Stimulated activated naive B cell treated with anti-CD40 and anti-IgM and Interleukin-4, amounts not matched to agents 10 μg/mL and 1 μg/mL and 100 μg/mL, for 72 hours (primary cell): ENCODE measurements at regions not wholly inside any gene's neighbourhood (a gene's known extent, or its start where the extent isn't known, plus 50 kb on each side); places are given as distances from the start of the nearest gene placed in this dataset.

Experiments
- ATAC-seq, 2 donors: fragments of 150-1000 bp; cut with Tn5 transposase; replicated peaks; 2 replicates each; pipeline ENCODE4 v1.10.0; 2021; ENCODE audit warnings: moderate library complexity in 1 of 2
- DNase-seq: peaks from one replicate; pipeline ENCODE4 v3.0.0; 2021
- H3K27ac Mint-ChIP-seq: one replicate; pipeline ENCODE4 v1.8.0; 2022; ENCODE audit warnings: mild to moderate bottlenecking, mixed read lengths
- H3K27me3 Mint-ChIP-seq, 2 donors: one replicate each; pipeline ENCODE4 v1.8.0; 2022; ENCODE audit warnings: mixed read lengths in 2 of 2
- H3K36me3 Mint-ChIP-seq, 2 donors: one replicate each; pipeline ENCODE4 v1.8.0; 2022; ENCODE audit warnings: mixed read lengths in 2 of 2, mild to moderate bottlenecking in 1 of 2
- H3K4me1 Mint-ChIP-seq, 2 donors: one replicate each; pipeline ENCODE4 v1.8.0; 2022; ENCODE audit warnings: mixed read lengths in 2 of 2, mild to moderate bottlenecking in 1 of 2
- H3K4me3 Mint-ChIP-seq, 2 donors: one replicate each; pipeline ENCODE4 v1.8.0; 2022; ENCODE audit warnings: mild to moderate bottlenecking in 2 of 2, mixed read lengths in 2 of 2, moderate library complexity in 1 of 2
- H3K9me3 Mint-ChIP-seq, 2 donors: one replicate each; pipeline ENCODE4 v1.8.0; 2022; ENCODE audit warnings: mixed read lengths in 2 of 2, mild to moderate bottlenecking in 1 of 2

DNA sequence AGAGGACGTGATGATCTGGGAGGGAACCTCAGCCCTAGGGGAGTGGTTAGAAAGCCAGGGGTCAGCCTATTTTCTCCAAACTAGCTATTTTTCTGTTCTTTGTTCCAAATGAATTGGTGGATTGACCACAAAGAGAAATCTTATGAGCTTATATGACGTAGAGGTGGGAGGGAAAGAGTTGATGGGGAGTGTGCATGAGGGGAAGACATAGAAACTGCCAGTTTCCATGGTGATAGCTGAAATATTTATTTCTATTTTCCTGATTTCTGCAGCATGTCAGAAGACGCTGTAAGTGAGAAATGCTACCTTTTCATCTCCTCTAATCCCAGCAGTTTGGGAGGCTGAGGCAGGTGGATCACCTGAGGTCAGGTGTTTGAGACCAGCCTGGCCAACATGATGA lies 51.4 kb upstream of the CISTR start:
- H3K4me3 Mint-ChIP-seq: no peak overlapping the region
- H3K4me1 Mint-ChIP-seq: no peaks in the 10 kb centered on the region
- no peaks in the 10 kb centered on the region for H3K36me3 Mint-ChIP-seq
- no peak overlapping the region for H3K27ac Mint-ChIP-seq
- ATAC-seq: no peak
- DNase-seq: no peak
- peaks cover 48 to 54% of the 10 kb centered on the region in 2 donors for H3K27me3 Mint-ChIP-seq
- H3K9me3 Mint-ChIP-seq: no peaks in the 10 kb centered on the region

DNA sequence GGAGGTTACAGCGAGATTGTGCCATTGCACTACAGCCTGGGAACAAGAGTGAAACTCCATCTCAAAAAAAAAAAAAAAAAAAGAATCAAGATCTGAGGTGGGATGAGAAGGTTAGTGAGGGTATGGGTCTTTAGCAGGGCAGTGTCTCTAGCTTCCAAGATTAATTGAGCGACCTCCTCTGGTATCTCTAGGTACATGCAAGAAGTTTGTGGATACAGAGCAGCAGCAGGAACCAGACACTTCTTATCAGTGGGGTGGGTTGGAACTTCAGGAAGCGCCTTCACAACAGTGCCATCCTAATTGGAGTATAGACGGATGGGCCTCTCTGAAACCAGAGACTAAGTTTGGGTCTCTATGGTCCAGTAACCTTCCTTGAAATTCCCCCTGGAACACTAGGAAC lies 51.9 kb upstream of the CISTR start:
- Mint-ChIP-seq H3K4me3 (no peak overlapping the region), H3K36me3 (no peaks in the 10 kb centered on the region), H3K27ac (no peak overlapping the region), H3K9me3 (no peaks in the 10 kb centered on the region), H3K27me3 (peaks cover 48 to 54% of the 10 kb centered on the region in 2 donors), H3K4me1 (no peaks in the 10 kb centered on the region)
- DNase-seq (no peak), ATAC-seq (no peak)

DNA sequence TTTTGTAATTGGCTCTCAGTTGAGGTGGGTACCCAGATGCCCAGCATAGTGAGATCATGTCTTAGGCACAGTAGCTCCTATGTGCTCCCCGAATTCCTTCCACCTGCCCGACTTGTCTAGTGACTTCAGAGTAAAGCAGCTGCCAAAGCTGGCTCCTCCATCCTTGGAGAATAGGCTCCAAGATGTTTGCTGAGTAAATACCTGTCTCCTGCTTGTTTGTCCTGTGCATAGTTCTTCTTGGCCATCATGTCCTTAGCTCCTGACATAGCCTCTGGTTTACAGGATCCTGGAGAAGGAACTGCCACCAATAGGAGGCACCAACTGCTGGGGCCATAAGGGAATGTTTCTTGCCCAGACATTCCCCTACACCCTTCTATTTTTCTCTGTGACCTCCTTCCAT lies 52.6 kb upstream of the CISTR start:
- Mint-ChIP-seq H3K36me3 (no peaks in the 10 kb centered on the region), H3K9me3 (no peaks in the 10 kb centered on the region), H3K4me1 (no peaks in the 10 kb centered on the region), H3K4me3 (no peak overlapping the region), H3K27ac (no peak overlapping the region), H3K27me3 (peaks cover 41 to 48% of the 10 kb centered on the region in 2 donors)
- no peak for DNase-seq
- ATAC-seq: no peak

DNA sequence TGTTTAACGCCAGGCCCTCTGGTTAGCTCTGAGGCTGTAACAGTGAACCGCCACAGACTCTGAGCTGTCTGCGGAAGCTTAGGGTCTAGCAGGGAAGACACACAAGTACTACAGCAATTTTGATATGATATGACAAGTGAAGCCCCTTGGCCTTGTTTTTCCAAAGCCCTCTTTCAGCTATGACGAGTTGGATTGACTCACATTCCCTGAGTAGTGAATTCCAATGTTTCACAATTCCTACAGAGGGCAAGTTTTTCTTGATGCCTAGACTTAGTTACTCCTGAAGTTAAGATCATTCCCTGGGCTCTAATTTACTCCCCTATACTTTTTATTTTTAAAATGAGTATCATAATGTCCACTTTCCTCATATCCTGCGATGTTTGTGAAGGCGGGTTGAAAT lies 53.3 kb upstream of the CISTR start:
- no peak for DNase-seq
- Mint-ChIP-seq H3K27me3 (peaks cover 38 to 47% of the 10 kb centered on the region in 2 donors), H3K4me1 (no peaks in the 10 kb centered on the region), H3K27ac (no peak overlapping the region), H3K36me3 (no peaks in the 10 kb centered on the region), H3K9me3 (no peaks in the 10 kb centered on the region), H3K4me3 (no peak overlapping the region)
- ATAC-seq: no peak

DNA sequence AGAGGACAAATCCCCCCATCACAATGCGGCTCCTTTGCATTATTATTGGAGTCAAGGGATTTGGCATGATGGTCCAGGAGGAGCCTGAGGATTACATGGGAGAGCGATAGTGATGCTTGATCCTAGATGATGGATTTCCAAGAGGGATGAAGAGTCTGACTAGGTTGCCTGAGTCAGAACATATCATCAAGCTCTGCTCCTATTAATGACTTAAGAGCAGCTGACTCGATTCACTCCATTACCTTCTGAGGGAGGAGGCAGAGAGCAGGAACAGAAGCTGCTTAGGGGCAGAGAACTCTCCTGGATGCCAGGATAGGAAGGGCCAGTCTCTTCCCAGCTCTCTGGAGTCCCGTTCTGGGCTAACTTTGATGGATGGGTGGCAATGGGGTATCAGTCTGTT lies 54.0 kb upstream of the CISTR start:
- no peak for ATAC-seq
- no peak for DNase-seq
- no peaks in the 10 kb centered on the region for H3K9me3 Mint-ChIP-seq
- H3K4me3 Mint-ChIP-seq: no peak overlapping the region
- peaks cover 35 to 43% of the 10 kb centered on the region in 2 donors for H3K27me3 Mint-ChIP-seq
- H3K36me3 Mint-ChIP-seq: no peaks in the 10 kb centered on the region
- H3K27ac Mint-ChIP-seq: no peak overlapping the region
- no peaks in the 10 kb centered on the region for H3K4me1 Mint-ChIP-seq

DNA sequence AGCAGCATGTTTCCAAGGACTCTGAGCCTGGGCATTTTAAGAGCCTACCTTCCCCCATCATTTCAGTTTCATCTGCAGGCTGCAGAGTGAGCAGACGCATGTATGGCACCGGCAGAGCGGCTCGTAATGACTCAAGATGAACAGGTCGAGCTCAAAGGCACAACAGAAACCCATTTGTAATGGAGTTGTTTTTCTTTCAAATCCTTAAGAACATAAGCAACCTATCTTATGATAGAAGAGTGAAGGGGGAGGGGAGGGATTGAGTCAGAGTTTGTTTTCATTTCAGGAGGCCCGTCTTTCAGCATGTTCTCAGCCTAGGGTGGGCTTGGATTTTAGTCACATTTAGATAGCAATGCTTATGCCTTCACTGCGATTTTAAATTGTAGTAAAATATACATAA lies 54.9 kb upstream of the CISTR start:
- no peaks in the 10 kb centered on the region for H3K4me1 Mint-ChIP-seq
- no peak overlapping the region for H3K4me3 Mint-ChIP-seq
- peaks cover 26 to 36% of the 10 kb centered on the region in 2 donors for H3K27me3 Mint-ChIP-seq
- DNase-seq: no peak
- no peaks in the 10 kb centered on the region for H3K9me3 Mint-ChIP-seq
- ATAC-seq: no peak
- no peaks in the 10 kb centered on the region for H3K36me3 Mint-ChIP-seq
- H3K27ac Mint-ChIP-seq: no peak overlapping the region

DNA sequence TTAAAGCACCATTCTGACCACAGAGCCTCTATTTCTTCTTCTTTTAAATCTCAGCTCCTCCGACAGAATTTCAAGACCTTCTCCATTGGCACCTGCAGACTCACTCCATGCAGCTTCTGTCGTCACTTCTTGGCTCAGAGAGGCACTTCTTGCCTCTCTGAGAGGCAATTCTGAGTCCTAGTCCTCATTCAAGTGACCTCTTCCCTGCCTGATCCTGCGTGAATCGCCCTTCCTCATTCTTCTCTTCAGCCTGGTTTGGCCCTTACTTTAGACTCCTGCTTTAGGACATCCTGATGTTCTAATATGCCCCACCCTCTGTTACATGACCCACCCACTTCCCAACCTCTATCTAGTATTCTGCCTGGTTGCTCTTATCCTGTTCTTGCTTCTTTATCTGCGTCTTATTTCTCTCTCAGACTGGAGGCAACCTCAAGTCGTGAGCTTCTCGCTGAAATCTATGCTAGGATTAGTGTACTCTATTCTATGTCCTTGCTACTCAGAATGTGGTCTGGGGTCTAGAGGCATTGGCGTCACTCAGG lies 55.6 kb upstream of the CISTR start:
- peaks cover 23 to 35% of the 10 kb centered on the region in 2 donors for H3K27me3 Mint-ChIP-seq
- H3K36me3 Mint-ChIP-seq: no peaks in the 10 kb centered on the region
- ATAC-seq (no peak), DNase-seq (no peak)
- H3K4me3 Mint-ChIP-seq: no peak overlapping the region
- no peak overlapping the region for H3K27ac Mint-ChIP-seq
- H3K9me3 Mint-ChIP-seq: no peaks in the 10 kb centered on the region
- H3K4me1 Mint-ChIP-seq: no peaks in the 10 kb centered on the region

DNA sequence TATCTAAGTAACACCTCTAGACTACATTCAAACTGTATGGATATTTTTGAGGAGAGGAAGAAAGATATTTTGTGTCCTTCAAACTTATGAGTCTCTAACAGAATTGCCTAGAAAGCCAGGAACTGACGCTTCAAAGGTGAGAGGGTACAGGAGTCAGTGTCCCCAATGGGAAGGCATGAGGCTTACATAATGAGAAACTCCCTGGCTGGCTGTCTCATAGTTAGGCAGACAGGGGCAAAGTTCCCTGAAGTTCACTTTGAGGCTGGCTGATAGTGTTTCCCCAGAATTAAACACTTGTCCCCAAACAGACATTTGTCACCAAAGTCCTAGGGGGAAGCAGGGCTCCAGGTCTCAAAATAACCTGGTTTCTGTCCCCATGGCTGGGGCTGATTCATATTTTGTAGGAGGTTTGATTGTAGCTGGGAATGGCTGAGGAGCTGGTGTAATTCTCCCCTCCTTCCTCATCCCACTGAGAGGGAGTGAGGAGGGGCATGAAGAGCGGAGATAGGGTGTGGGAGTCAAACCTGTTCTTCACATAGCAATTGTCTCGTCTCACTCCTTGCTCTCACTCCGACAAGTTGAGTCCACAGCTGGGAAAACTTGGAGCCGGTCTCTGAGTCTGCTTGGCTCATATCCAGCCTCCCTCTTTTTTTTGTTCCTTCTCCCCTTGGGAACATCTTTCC lies 56.4 kb upstream of the CISTR start:
- Mint-ChIP-seq H3K36me3 (no peaks in the 10 kb centered on the region), H3K4me3 (no peak overlapping the region), H3K9me3 (no peaks in the 10 kb centered on the region), H3K27me3 (peaks cover 15 to 27% of the 10 kb centered on the region in 2 donors), H3K4me1 (no peaks in the 10 kb centered on the region), H3K27ac (no peak overlapping the region)
- DNase-seq: no peak
- no peak for ATAC-seq

DNA sequence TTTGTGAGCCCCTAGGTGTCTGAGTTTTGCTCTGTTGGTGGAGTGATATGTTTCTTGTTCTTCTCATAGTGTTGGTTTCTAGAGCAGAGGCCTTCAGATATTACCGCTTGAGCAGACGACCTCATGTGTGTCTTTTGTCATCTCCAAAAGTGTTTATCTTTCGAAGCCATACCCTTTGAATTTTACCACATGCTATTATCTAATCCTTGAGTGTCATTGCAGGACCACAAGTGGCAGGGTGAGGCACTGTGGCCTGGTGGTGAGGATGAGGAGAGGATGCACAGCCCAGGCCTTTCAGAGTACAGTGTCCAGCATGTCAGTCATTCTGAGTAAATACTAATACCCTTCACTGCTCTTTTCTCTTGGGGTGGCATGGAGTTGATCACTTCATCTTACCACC lies 57.2 kb upstream of the CISTR start:
- Mint-ChIP-seq H3K27ac (no peak overlapping the region), H3K9me3 (no peaks in the 10 kb centered on the region), H3K4me3 (no peak overlapping the region), H3K27me3 (peaks cover 9 to 22% of the 10 kb centered on the region in 2 donors), H3K4me1 (peaks cover 0 to 1% of the 10 kb centered on the region in 2 donors), H3K36me3 (no peaks in the 10 kb centered on the region)
- no peak for DNase-seq
- ATAC-seq: no peak

DNA sequence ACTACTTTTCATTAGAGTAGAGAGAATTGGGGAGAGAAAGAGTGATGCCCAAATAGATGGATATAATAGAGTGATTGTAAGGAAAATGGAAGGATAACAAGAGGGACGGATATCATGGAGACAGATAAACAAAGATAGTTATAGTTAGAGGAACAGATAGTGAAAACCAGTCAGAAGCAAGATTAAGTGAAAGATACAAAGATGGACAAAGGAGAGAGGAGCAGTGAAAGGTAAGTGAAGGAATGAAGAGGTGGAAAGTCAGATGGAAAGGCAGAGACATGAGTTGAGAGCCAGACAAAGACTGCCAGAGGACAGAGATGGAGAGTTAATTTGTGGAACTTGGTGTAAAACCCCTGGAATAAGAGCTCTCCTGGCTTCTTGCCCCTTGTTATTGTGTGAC lies 59.2 kb upstream of the CISTR start:
- ATAC-seq (no peak), DNase-seq (no peak)
- H3K9me3 Mint-ChIP-seq: no peaks in the 10 kb centered on the region

DNA sequence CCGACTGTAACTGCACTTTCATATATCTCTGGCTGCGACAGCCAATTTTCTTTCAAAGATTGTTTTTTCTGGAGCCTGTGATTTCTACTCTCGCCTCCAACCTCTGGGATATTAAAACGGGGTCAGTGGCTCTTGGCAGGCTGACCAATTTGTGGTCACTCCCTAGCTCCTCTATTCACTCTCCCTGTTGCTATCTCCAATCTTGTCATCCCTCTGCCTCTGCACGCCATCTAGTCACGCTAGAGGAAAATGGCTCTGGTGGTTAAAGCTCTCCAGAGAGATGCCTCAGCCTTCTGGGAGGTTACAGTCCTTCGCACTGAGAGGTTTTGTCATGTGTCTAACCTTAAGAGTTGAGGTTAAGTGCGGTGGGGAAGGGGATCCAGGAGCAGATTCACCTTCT lies 59.8 kb upstream of the CISTR start:
- H3K27ac Mint-ChIP-seq: no peak overlapping the region
- H3K36me3 Mint-ChIP-seq: no peaks in the 10 kb centered on the region
- H3K9me3 Mint-ChIP-seq: no peaks in the 10 kb centered on the region
- ATAC-seq (no peak), DNase-seq (no peak)
- H3K4me3 Mint-ChIP-seq: no peak overlapping the region
- peaks cover 0 to 1% of the 10 kb centered on the region in 2 donors for H3K4me1 Mint-ChIP-seq
- H3K27me3 Mint-ChIP-seq: peaks cover 7 to 13% of the 10 kb centered on the region in 2 donors

More for the DNA sequence above, 59.2 kb upstream of the CISTR start:
- Mint-ChIP-seq H3K27me3 (peaks cover under 1 to 14% of the 10 kb centered on the region in 2 donors), H3K4me3 (no peak overlapping the region), H3K36me3 (no peaks in the 10 kb centered on the region), H3K27ac (no peak overlapping the region), H3K4me1 (peaks cover 0 to 1% of the 10 kb centered on the region in 2 donors)

DNA sequence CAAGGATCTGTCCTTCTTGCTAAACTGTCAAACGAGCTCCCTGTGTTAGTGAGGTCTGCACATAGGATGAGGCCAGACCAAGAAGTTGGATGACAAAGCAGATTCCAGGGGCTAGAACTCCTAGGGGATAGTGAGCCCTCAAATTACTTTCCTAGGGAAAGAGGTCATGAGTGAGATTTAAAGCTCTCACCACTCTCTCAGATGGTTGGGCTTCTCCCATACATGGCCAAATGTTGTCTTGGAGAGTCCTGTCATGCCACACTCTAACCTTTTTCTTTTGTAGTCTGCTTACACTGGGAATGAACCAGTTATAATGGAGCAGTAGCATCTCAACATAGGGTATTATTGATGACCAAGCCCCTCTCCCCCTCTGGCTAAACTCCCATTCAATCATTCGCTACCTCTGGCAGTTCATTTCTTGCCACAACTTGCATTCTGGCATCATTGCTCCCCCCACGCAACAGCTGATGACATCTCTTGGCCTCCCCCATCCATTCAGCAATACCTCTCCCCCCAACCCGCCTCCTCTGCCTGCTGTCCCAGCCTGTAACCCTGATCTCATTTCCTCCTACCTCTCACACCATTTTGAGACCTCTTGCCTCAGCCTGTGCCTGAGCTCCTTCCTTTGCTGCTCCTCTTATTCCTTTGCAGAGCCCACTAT lies 64.7 kb upstream of the CISTR start:
- no peak for ATAC-seq
- DNase-seq: no peak
- H3K36me3 Mint-ChIP-seq: no peaks in the 10 kb centered on the region
- H3K4me1 Mint-ChIP-seq: peaks cover 0 to 1% of the 10 kb centered on the region in 2 donors
- H3K27me3 Mint-ChIP-seq: peaks cover 40 to 50% of the 10 kb centered on the region in 2 donors
- no peak overlapping the region for H3K27ac Mint-ChIP-seq
- H3K4me3 Mint-ChIP-seq: no peak overlapping the region
- no peaks in the 10 kb centered on the region for H3K9me3 Mint-ChIP-seq

DNA sequence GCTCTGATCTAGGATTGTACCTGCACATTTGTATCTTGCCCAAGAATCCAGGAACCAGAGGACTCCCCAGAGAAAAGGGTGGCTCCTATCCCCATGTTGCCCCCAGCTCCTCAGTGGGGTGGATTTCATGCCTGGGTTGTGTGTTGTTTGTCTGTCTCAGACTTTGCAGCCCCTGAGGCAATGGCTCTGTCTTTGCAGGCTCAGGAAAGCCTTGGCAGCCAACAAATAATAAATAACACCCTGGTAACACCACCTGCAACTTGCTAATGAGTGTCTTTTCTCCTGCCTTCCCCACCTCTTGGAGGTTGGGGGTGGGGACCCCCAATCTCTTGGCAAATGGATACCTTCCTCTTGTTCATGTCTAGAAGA lies 65.2 kb upstream of the CISTR start:
- Mint-ChIP-seq H3K9me3 (no peaks in the 10 kb centered on the region), H3K27me3 (peaks cover 42 to 55% of the 10 kb centered on the region in 2 donors), H3K4me1 (peaks cover 0 to 1% of the 10 kb centered on the region in 2 donors), H3K4me3 (no peak overlapping the region), H3K27ac (no peak overlapping the region), H3K36me3 (no peaks in the 10 kb centered on the region)
- ATAC-seq: no peak
- no peak for DNase-seq

DNA sequence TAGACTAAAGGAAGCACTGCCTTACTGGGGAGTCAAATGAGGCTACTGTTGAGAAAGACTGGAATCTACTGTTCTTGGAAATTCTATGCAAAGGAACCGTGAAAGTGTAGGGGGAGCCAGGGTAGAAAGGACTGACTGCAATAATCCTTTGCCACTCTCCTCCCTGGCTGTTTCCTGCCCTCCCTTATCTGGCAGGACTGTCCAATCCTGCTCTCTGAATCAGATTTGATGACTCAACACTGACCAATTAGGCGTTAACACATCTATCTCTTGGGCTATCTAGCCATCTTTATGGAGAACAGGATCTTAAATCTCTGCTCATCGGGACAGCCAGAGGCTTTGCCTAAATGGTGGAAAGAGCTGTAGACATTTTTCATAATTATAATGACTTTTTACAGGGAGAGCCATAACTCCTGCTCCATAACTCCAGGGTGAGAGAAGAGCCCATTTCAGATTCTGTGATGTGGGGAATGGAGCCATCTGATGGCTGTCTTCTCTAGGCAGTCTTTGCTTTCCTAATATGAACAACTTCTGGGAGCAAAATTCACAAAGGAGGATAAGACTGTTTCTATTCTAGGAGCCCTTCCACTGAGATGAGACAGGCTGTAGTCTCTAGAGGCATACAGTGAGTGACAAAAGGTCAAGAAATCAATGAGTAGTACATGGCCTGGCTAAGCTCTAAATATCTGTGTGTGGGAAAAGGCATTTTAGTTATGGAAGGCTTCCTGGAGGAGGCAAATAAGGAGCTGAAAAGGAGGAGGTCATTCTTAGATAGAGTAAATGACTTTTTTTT lies 68.9 kb upstream of the CISTR start:
- no peak overlapping the region for H3K4me3 Mint-ChIP-seq
- ATAC-seq (no peak), DNase-seq (no peak)
- H3K27me3 Mint-ChIP-seq: peaks cover 48 to 80% of the 10 kb centered on the region in 2 donors
- H3K27ac Mint-ChIP-seq: no peak overlapping the region
- no peaks in the 10 kb centered on the region for H3K9me3 Mint-ChIP-seq
- no peaks in the 10 kb centered on the region for H3K36me3 Mint-ChIP-seq
- no peaks in the 10 kb centered on the region for H3K4me1 Mint-ChIP-seq
